Stimulated activated CD4-positive, alpha-beta T cell treated with anti-CD3 and anti-CD28 coated beads, Interleukin-4, amount 100 ng/mL, for 24 hours (primary cell): ENCODE measurements at regions not wholly inside any gene's neighbourhood (a gene's known extent, or its start where the extent isn't known, plus 50 kb on each side); places are given as distances from the start of the nearest gene placed in this dataset.

ENCODE experiments used
- DNase-seq: peaks from one replicate; pipeline ENCODE4 v3.0.0-alpha.2; 2020

GRCh38 chr7:25789701-25790640 lies 362.0 kb upstream of the NFE2L3 start:
- no peak for DNase-seq

DNA sequence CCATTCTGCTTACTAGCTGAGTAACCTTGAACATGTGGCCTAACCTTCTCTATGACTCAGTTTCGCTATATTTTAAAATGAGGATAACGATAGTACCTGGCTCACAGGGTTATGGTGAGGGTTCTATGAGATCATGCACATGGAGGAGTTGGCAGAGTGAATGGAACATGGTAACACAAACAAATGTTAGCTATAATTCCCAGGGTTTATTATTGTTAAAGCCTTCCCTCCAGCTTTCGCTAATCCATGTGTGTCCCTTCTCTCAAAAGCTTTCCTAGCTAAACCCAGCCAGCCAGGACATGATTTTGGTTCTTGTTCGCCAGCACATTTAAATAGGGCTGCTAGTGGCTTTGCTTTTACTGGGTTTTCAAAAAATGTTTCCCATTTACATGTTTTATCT lies 361.0 kb upstream of the NFE2L3 start:
- no peak for DNase-seq

- DNase-seq, result no peak
Observed at GRCh38 chr7:25792586-25792985, 359.4 kb upstream of the NFE2L3 start.

GRCh38 chr7:25795824-25796235 lies 356.2 kb upstream of the NFE2L3 start:
- no peak for DNase-seq

GRCh38 chr7:25798344-25798743 lies 353.7 kb upstream of the NFE2L3 start:
- DNase-seq, result no peak

- DNase-seq, result no peak
Observed at GRCh38 chr7:25801214-25801613, 350.8 kb upstream of the NFE2L3 start.

DNA sequence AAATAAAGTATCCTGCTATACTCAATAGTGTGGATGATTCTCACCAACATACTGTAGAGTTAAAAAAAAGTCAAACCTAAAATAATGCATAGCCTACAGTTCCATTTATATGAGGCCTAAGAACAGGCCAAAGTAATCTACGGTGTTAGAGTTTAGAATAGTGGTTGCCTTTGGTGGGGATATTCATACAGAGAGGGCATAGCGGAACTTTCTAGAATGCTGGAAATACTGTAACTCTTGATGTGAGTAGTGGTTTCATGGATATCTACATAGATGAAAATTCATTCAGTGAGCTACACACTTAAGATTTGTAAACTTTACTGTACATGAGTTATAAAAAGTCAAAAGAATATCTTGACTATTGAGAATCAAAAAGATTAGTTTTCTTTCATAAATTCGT lies 349.9 kb upstream of the NFE2L3 start:
- no peak for DNase-seq

- DNase-seq, result no peak
Observed at GRCh38 chr7:25802473-25802872, 349.5 kb upstream of the NFE2L3 start.

GRCh38 chr7:25803117-25803887 lies 348.7 kb upstream of the NFE2L3 start:
- DNase-seq, result no peak

DNA sequence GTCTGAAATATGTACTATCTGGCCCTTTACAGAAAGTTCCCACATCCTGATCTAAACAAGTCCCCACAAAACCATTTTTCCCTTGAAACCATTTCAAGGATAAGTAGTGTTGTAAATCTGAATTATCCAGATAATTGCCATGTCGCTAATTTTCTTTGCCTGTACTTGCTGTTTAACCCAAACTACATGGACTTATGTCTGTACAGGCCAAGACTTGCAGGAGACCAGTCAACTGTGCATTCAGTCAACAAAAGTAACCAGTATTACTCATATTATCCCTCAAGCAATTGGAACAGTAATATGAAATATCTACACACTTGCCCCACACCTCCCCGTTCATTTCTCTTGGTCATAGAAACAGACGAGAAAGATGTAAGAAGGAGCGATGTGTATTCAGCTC lies 347.8 kb upstream of the NFE2L3 start:
- no peak for DNase-seq

DNA sequence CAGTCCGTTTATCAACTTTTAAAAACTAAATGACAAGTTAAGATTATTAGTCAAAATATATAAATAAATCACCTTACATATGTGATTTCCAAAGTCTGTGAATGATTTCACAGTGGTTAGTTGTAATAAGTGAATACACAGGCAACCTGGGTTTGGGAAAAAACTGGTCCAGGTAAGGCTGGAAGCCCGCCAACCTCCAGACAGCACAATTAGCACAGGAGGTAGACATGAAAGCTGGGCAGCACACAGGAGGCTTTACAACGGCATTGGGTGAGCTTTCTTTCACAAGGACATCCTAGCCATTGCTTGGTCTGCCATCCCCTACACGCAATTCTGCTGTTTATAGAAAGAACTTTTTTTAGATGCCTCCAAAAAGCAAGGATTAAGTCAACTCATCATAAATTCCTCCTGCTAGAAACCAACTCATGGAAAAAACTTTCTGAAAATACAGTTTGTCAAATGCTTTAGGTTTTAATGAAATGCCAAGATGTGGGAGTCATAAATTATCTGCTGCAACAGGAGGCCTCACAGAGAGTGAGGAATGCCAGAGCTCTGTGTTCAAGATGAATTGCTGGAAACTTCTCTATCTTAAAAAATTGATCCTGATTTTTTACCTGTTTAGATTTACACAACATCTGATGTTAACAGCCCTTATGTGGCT lies 346.8 kb upstream of the NFE2L3 start:
- no peak for DNase-seq

GRCh38 chr7:25807086-25807611 lies 344.8 kb upstream of the NFE2L3 start:
- no peak for DNase-seq

GRCh38 chr7:25809441-25809840 lies 342.6 kb upstream of the NFE2L3 start:
- no peak for DNase-seq

DNA sequence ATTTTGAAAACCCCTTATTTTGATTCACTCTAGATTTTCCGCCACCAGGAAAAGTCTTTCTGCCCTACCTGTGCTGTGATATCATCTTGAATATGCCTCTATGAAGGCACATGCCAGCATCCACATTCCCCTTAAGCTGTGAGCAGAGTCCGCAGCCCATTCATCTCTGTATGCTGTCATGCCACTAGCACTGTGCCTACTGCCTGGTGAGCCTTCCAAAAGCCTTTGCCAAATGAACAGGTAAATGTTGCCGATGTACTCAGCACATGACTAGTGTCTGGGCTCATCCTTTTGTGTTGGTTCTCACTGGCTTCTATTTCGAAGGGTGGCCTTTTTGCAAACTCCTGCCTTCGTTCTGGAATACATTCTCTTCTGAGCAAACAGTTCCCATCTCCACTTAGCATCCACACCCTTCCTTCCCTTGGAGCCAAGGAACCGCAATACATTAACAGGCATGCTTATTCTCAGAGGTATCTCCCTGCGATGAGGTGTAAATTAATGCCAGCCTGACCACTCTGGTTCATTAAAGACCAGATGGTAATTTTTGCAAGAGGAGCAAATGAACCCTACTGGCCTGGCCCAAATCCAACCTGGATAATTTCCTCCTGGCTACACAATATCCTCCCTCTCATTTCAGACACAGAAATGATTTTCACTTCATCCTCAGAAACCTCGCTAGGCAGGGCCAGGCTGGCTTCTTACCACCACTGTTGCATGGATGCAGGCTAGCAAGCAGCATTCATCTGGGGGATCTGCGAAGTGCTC lies 339.7 kb upstream of the NFE2L3 start:
- no peak for DNase-seq

- DNase-seq, result no peak
Observed at GRCh38 chr7:25813381-25813780, 338.6 kb upstream of the NFE2L3 start.

DNA sequence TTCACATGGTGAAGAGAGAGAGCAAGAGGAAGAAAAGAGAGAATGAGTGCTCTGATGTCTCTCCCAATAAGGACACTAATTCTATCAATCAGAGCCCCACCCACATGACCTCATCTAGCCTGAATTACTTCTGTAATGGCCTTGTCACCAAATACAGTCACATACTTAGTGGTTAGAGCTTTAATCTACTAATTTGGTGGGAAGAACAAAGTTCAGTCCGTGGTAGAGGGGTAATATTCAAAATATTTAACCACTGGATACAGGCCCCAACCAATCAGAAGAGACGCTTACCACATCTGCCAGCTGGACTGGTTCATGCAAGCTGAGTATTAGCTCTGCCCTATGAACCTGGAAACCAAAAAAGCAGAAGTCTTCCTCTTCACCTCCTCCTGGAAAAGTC lies 336.3 kb upstream of the NFE2L3 start:
- DNase-seq, result no peak

- no peak for DNase-seq
Observed at GRCh38 chr7:25820432-25821040, 331.5 kb upstream of the NFE2L3 start.

DNA sequence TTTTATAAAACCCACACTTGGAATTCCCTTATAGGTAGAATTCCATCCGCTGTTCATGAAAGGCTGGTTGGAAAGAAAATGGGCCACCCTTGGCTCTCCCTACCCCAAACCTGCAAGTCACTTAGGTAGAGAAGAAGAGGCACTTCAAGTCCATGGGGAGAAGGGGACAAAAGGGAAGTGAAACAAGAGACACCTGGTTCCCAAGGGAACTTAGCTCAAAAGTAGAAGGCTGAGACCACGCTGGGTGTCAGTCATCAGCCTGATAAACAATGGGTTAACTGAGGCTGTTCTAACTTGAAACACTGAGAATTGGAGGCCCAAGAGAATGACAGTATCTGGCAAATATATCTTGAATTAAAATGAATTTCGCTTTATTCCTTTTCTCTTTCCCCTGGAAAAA lies 330.8 kb upstream of the NFE2L3 start:
- no peak for DNase-seq

- DNase-seq, result no peak
Observed at GRCh38 chr7:25822823-25823222, 329.2 kb upstream of the NFE2L3 start.

- DNase-seq, result no peak
Observed at GRCh38 chr7:25823571-25823970, 328.4 kb upstream of the NFE2L3 start.

DNA sequence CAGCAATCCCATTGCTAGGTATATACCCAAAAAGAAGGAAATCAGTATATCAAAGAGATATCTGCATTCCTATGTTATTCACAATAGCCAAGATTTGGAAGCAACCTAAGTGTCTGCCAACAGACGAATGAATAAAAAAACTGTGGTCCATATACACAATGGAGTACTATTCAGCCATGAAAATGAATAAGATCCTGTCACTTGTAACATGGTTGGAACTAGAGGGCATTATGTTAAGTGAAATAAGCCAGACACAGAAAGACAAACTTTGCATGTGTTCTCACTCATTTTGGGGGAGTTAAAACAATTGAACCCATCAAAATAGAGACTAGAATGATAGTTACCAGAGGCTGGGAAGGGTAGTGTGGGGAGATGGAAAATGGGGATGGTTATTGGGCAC lies 323.5 kb upstream of the NFE2L3 start:
- DNase-seq, result no peak

GRCh38 chr7:25829663-25830062 lies 322.3 kb upstream of the NFE2L3 start:
- DNase-seq, result no peak
